ENCODE measurements at regions not wholly inside any gene's neighbourhood (a gene's known extent, or its start where the extent isn't known, plus 50 kb on each side); places are given as distances from the start of the nearest gene placed in this dataset.

GRCh38 chr3:72517336-72517735 is 330.9 kb downstream of the SHQ1 start:
- H3K27me3 Mint-ChIP-seq (ENCODE audit: low read depth): no peaks in the 10 kb centered on the region; the same call in 1 of the 2 replicates

More at GRCh38 chr3:72517336-72517735, 330.9 kb downstream of the SHQ1 start:
- no peaks in the 10 kb centered on the region for H3K23me2 ChIP-seq (ENCODE audit: insufficient read length, low read depth, low read length, poor library complexity, severe bottlenecking)
- no peak overlapping the region for H2AFZ ChIP-seq (ENCODE audit: low read length)
- no peak overlapping the region for H3K18ac ChIP-seq (ENCODE audit: insufficient read length, low read depth, low read length)
- H3K27me3 ChIP-seq (ENCODE audit: insufficient read depth, low read length): no peaks in the 10 kb centered on the region
- no peaks in the 10 kb centered on the region for H3K79me2 ChIP-seq (ENCODE audit: insufficient read depth, low read length)
- TF ChIP-seq CTCF (conservative IDR thresholded peaks at IDR 0.05): no peak
- no peak overlapping the region for H3K4me3 Mint-ChIP-seq
- no peak overlapping the region for H3K27ac ChIP-seq (ENCODE audit: insufficient read length, low read depth, low read length)
- H3K9ac ChIP-seq (ENCODE audit: extremely low read depth, insufficient read length, low read length): no peak overlapping the region
- H4K8ac ChIP-seq (replicated peaks; ENCODE audit: insufficient read length, low read depth, low read length): no peak overlapping the region
- H2AK5ac ChIP-seq (ENCODE audit: insufficient read length, low read length): no peak overlapping the region
- no peak overlapping the region for H2BK5ac ChIP-seq (ENCODE audit: insufficient read length, low read length)
- H3K36me3 Mint-ChIP-seq (ENCODE audit: insufficient read depth in 1 of 3, low read depth in 3 of 3): no peaks in the 10 kb centered on the region
- no peak overlapping the region for H4K5ac ChIP-seq (ENCODE audit: insufficient read length, low read depth, low read length)
- H3K23ac ChIP-seq (ENCODE audit: insufficient read length, low read depth, low read length): no peak overlapping the region
- no peaks in the 10 kb centered on the region for H3K4me1 ChIP-seq (ENCODE audit: insufficient read depth, low read length)
- no peak overlapping the region for H3K56ac ChIP-seq (ENCODE audit: insufficient read length, low read depth, low read length)
- no CpG with 5 or more reads among the region's 5 CpGs for WGBS (ENCODE audit: extremely low coverage, insufficient read length, low lambda C conversion rate)
- no peak overlapping the region for H3K14ac ChIP-seq (ENCODE audit: insufficient read depth, low read length)
- H3K4me1 Mint-ChIP-seq: 0 out of 4 replicates have a peak, but pooled peaks cover 0 to 2% of the 10 kb centered on the region in 2 experiments
- no peak overlapping the region for H2BK12ac ChIP-seq (ENCODE audit: insufficient read length, low read depth, low read length)
- no peaks in the 10 kb centered on the region for H4K20me1 ChIP-seq (ENCODE audit: control insufficient read depth, insufficient read depth, insufficient read length)
- H3K79me1 ChIP-seq (ENCODE audit: insufficient read depth, low read depth, low read length, poor library complexity, severe bottlenecking): no peaks in the 10 kb centered on the region
- H3K9me3 Mint-ChIP-seq: no peaks in the 10 kb centered on the region
- H4K91ac ChIP-seq (ENCODE audit: insufficient read length, low read depth, low read length): no peak overlapping the region
- H2BK15ac ChIP-seq (ENCODE audit: low read depth, low read length): no peak overlapping the region
- no peak overlapping the region for H2BK120ac ChIP-seq (ENCODE audit: low read depth, low read length, poor library complexity, severe bottlenecking)
- no peak for DNase-seq
- no peak overlapping the region for H3K27ac Mint-ChIP-seq
- no peak overlapping the region for H3K4me2 ChIP-seq (ENCODE audit: insufficient read depth, insufficient read length, low read length)
- no peak overlapping the region for H3T11ph ChIP-seq (ENCODE audit: low read length)
- H2BK20ac ChIP-seq (ENCODE audit: low read depth, low read length, poor library complexity, severe bottlenecking): peak overlapping the region; percentile 6
- no peaks in the 10 kb centered on the region for H3K9me3 ChIP-seq (ENCODE audit: control insufficient read depth, low read depth, low read length)
- H3K4ac ChIP-seq (ENCODE audit: low read depth, low read length): no peak overlapping the region

All from H9 (cell line).